GM12878 (cell line): ENCODE measurements at regions not wholly inside any gene's neighbourhood (a gene's known extent, or its start where the extent isn't known, plus 50 kb on each side); places are given as distances from the start of the nearest gene placed in this dataset.

Experiments
- ATAC-seq: fragments of 200-7000 bp; cut with Tn5 transposase; 3 replicates; pipeline ENCODE4 v1.9.1; 2020; ENCODE audit warnings: mild to moderate bottlenecking, moderate library complexity
- BruUV-seq: library from RNA; stranded (reverse); fragments of 400-500 nt; replicated peaks from 2 replicates; lab custom pipeline; 2021; lab: Mats Ljungman, UMichigan
- CTCF ChIA-PET: fragments of 300-600 bp; sonication (Branson Sonifier 250); formaldehyde crosslinking; extraction: SDS; loops from one replicate; lab custom pipeline; 2021; ENCODE audit warnings: inconsistent platforms; lab: Yijun Ruan, JAX
- POLR2A ChIA-PET: fragments of 350-600 bp; formaldehyde crosslinking; extraction: SDS; loops from one replicate; lab custom pipeline; 2021; ENCODE audit warnings: inconsistent platforms; lab: Charles Lee
- RAD21 ChIA-PET: fragments of 300-600 bp; sonication (Branson Sonifier 250); formaldehyde crosslinking; loops from one replicate; lab custom pipeline; 2023; ENCODE audit warnings: antibody characterized with exemption; ENCODE audit not compliant: unreplicated experiment; lab: Charles Lee
- SMC1A ChIA-PET: fragments of 300-600 bp; sonication (Branson Sonifier 250); formaldehyde crosslinking; loops from one replicate; lab custom pipeline; 2023; ENCODE audit not compliant: unreplicated experiment, uncharacterized antibody; lab: Charles Lee
- DNase-seq: peaks from one replicate; pipeline ENCODE4 v3.0.0-alpha.2; 2011; ENCODE audit warnings: low read depth, low spot score
- FAIRE-seq: peaks from 3 replicates; lab custom pipeline; 2011; peaks lifted over from hg19 to GRCh38; lab: Jason Lieb, UNC
- H2AFZ ChIP-seq: 2 replicates; pipeline ENCODE4 v1.6.0; 2011; ENCODE audit warnings: low read depth, low read length, control low read depth; ENCODE audit not compliant: control insufficient read depth
- H3K27ac ChIP-seq: 2 replicates; pipeline ENCODE4 v1.5.1; 2011; ENCODE audit warnings: control low read depth; ENCODE audit not compliant: control insufficient read depth, insufficient read depth
- H3K27me3 ChIP-seq, 2 experiments: replicated peaks in 1 of 2; 2 replicates each; pipeline versions ENCODE4 v1.6.0 to v1.6.1; 2011; ENCODE audit warnings: low read length in 1 of 2; ENCODE audit not compliant: control insufficient read depth in 2 of 2, insufficient read depth in 2 of 2
- H3K36me3 ChIP-seq, 2 experiments: 2 replicates each; pipeline ENCODE4 v1.5.1; 2011; ENCODE audit warnings: low read length in 1 of 2; ENCODE audit not compliant: control insufficient read depth in 2 of 2, insufficient read depth in 2 of 2
- H3K4me1 ChIP-seq: 2 replicates; pipeline ENCODE4 v1.6.1; 2011; ENCODE audit warnings: mild to moderate bottlenecking, low read length, moderate library complexity, mixed read lengths; ENCODE audit not compliant: control insufficient read depth, insufficient read depth
- H3K4me2 ChIP-seq: 2 replicates; pipeline ENCODE4 v1.6.0; 2011; ENCODE audit warnings: control low read depth; ENCODE audit not compliant: control insufficient read depth, insufficient read depth
- H3K4me3 ChIP-seq: fragments of 200-600 bp; sonication (generic); 2 replicates; pipeline ENCODE4 v1.5.1; 2016
- H3K79me2 ChIP-seq: 2 replicates; pipeline ENCODE4 v1.6.0; 2011; ENCODE audit warnings: low read length; ENCODE audit not compliant: control insufficient read depth, insufficient read depth
- H3K9ac ChIP-seq: 2 replicates; pipeline ENCODE4 v1.8.0; 2011; ENCODE audit warnings: low read length, control low read depth, mixed read lengths; ENCODE audit not compliant: control insufficient read depth, insufficient read depth
- H3K9me3 ChIP-seq: replicated peaks from 3 replicates; pipeline ENCODE4 v1.5.1; 2011; ENCODE audit warnings: mild to moderate bottlenecking, low read length; ENCODE audit not compliant: control insufficient read depth, insufficient read depth
- H4K20me1 ChIP-seq: 2 replicates; pipeline ENCODE4 v1.6.0; 2011; ENCODE audit not compliant: control insufficient read depth, insufficient read depth
- CHD1 ChIP-seq: IDR thresholded peaks from 2 replicates; pipeline ENCODE4 v1.6.1; 2012; ENCODE audit warnings: low read depth, low read length, improper control_type of control experiment
- E2F8 ChIP-seq: fragments of 450-650 bp; IDR thresholded peaks from 2 replicates; pipeline ENCODE4 v1.6.1; 2018; ENCODE audit warnings: mild to moderate bottlenecking, low read depth, moderate library complexity; ENCODE audit not compliant: partially characterized antibody
- E4F1 ChIP-seq: fragments of 450-650 bp; IDR thresholded peaks from 2 replicates; pipeline ENCODE4 v1.6.1; 2018; ENCODE audit warnings: borderline replicate concordance, mild to moderate bottlenecking; ENCODE audit not compliant: partially characterized antibody
- FOXK2 ChIP-seq: fragments of 450-650 bp; IDR thresholded peaks from 2 replicates; pipeline ENCODE4 v1.6.1; 2017; ENCODE audit warnings: mild to moderate bottlenecking, moderate library complexity
- FOXM1 ChIP-seq: IDR thresholded peaks from 2 replicates; pipeline ENCODE4 v1.6.1; 2012; ENCODE audit warnings: low read depth, mild to moderate bottlenecking, inconsistent platforms, low read length, moderate library complexity
- JUND ChIP-seq: IDR thresholded peaks from 2 replicates; pipeline ENCODE4 v1.6.1; 2012; ENCODE audit warnings: low read depth, mild to moderate bottlenecking, low read length, improper control_type of control experiment, moderate library complexity
- MTA3 ChIP-seq: IDR thresholded peaks from 2 replicates; pipeline ENCODE4 v1.6.1; 2012; ENCODE audit warnings: low read length, inconsistent platforms, borderline replicate concordance
- POLR2A ChIP-seq: IDR thresholded peaks from 2 replicates; pipeline ENCODE4 v1.6.1; 2011; ENCODE audit warnings: low read depth, mild to moderate bottlenecking, low read length
- SMAD1 ChIP-seq: fragments of 450-650 bp; IDR thresholded peaks from 2 replicates; pipeline ENCODE4 v1.6.1; 2018; ENCODE audit warnings: mild to moderate bottlenecking, low read depth; ENCODE audit not compliant: partially characterized antibody
- SMARCA5 ChIP-seq: fragments of 450-650 bp; IDR thresholded peaks from 2 replicates; pipeline ENCODE4 v1.6.1; 2017; ENCODE audit warnings: mild to moderate bottlenecking
- SPI1 ChIP-seq: IDR thresholded peaks from 2 replicates; pipeline ENCODE4 v1.6.1; 2011; ENCODE audit warnings: low read depth, mild to moderate bottlenecking, low read length, moderate library complexity, borderline replicate concordance; ENCODE audit not compliant: insufficient read depth
- SUPT20H ChIP-seq: IDR thresholded peaks from 2 replicates; pipeline ENCODE4 v1.6.1; 2011; ENCODE audit warnings: low read depth, mild to moderate bottlenecking, low read length, moderate library complexity, borderline replicate concordance; ENCODE audit not compliant: control insufficient read depth
- ZBED1 ChIP-seq: IDR thresholded peaks from 2 replicates; pipeline ENCODE4 v1.6.1; 2016; ENCODE audit warnings: borderline replicate concordance
- ZNF384 ChIP-seq: IDR thresholded peaks from 2 replicates; pipeline ENCODE4 v1.6.1; 2012; ENCODE audit warnings: low read depth, mild to moderate bottlenecking, low read length, improper control_type of control experiment, borderline replicate concordance
- WGBS: methylation state at CpG from one replicate; pipeline ENCODE4 v1.1.6; 2016; ENCODE audit warnings: low lambda C conversion rate; ENCODE audit not compliant: insufficient replicate concordance, insufficient coverage; ENCODE audit errors: missing lambda C conversion rate; 5-methylcytosine and 5-hydroxymethylcytosine counted together
- in situ Hi-C: fragments of 300-500 bp; cut with MboI; formaldehyde crosslinking; loops from 9 replicates; pipeline ENCODE4 v1.14.3; 2018; ENCODE audit warnings: mixed read lengths
- intact Hi-C: fragments of 100-400 bp; cut with micrococcal nuclease; formaldehyde crosslinking; loops from one replicate; pipeline ENCODE4 v1.14.2; 2022; ENCODE audit not compliant: unreplicated experiment

GRCh38 chrX:98480606-98481005 is 1596.9 kb downstream of the RPA4 start:
- POLR2A ChIA-PET, result no interaction called here
- Histone ChIP-seq H2AFZ (no peak overlapping the region), H3K9me3 (no peaks in the 10 kb centered on the region), H3K27ac (no peak overlapping the region), H4K20me1 (no peaks in the 10 kb centered on the region), H3K27me3 (no peaks in the 10 kb centered on the region), H3K9ac (no peak overlapping the region), H3K36me3 (no peaks in the 10 kb centered on the region), H3K79me2 (no peaks in the 10 kb centered on the region), H3K4me1 (no peaks in the 10 kb centered on the region), H3K4me2 (no peak overlapping the region), H3K4me3 (no peak overlapping the region)
- intact Hi-C loops, result no loop called here
- RAD21 ChIA-PET, result no interaction called here
- CTCF ChIA-PET, result no interaction called here
- DNase-seq (no peak), FAIRE-seq (no peak), ATAC-seq (no peak)
- in situ Hi-C loops, result no loop called here
- no TSS peak for BruUV-seq
- 36% methylated on average over 4 of the region's 4 CpGs for WGBS
- SMC1A ChIA-PET, result no interaction called here
- no peak for TF ChIP-seq ZNF384
- TF ChIP-seq SMARCA5, result no peak
- TF ChIP-seq POLR2A, result no peak
- no peak for TF ChIP-seq CHD1
- no peak for TF ChIP-seq SMAD1
- no peak for TF ChIP-seq JUND
- no peak for TF ChIP-seq ZBED1
- no peak for TF ChIP-seq FOXM1
- TF ChIP-seq SPI1, result no peak
- no peak for TF ChIP-seq FOXK2
- no peak for TF ChIP-seq SUPT20H
- no peak for TF ChIP-seq E4F1
- no peak for TF ChIP-seq E2F8
- no peak for TF ChIP-seq MTA3
